H9 (cell line): ENCODE measurements at regions not wholly inside any gene's neighbourhood (a gene's known extent, or its start where the extent isn't known, plus 50 kb on each side); places are given as distances from the start of the nearest gene placed in this dataset.

Experiments
- DNase-seq: peaks from one replicate; pipeline ENCODE4 v3.0.0-alpha.2; 2017
- H2AFZ ChIP-seq: one replicate; pipeline ENCODE4 v1.6.1; 2013; ENCODE audit warnings: mild to moderate bottlenecking, low read length, control low read depth, moderate library complexity
- H2AK5ac ChIP-seq: 2 replicates; pipeline ENCODE4 v1.6.1; 2013; ENCODE audit warnings: low read length, control low read depth, mixed read lengths; ENCODE audit not compliant: insufficient read length
- H2BK120ac ChIP-seq: one replicate; pipeline ENCODE4 v1.6.1; 2013; ENCODE audit warnings: low read depth, mild to moderate bottlenecking, low read length, control low read depth, inconsistent platforms; ENCODE audit not compliant: poor library complexity, severe bottlenecking
- H2BK12ac ChIP-seq: 2 replicates; pipeline ENCODE4 v1.6.1; 2013; ENCODE audit warnings: low read length, control low read depth, mixed read lengths, low read depth; ENCODE audit not compliant: insufficient read length
- H2BK15ac ChIP-seq: 2 replicates; pipeline ENCODE4 v1.6.1; 2013; ENCODE audit warnings: low read depth, low read length, control low read depth
- H2BK20ac ChIP-seq: one replicate; pipeline ENCODE4 v1.6.1; 2013; ENCODE audit warnings: low read depth, mild to moderate bottlenecking, low read length, control low read depth, inconsistent platforms; ENCODE audit not compliant: poor library complexity, severe bottlenecking
- H2BK5ac ChIP-seq: 2 replicates; pipeline ENCODE4 v1.6.1; 2013; ENCODE audit warnings: low read length, control low read depth, mixed read lengths; ENCODE audit not compliant: insufficient read length
- H3K14ac ChIP-seq: 2 replicates; pipeline ENCODE4 v1.6.1; 2013; ENCODE audit warnings: low read length, control low read depth; ENCODE audit not compliant: insufficient read depth
- H3K18ac ChIP-seq: 2 replicates; pipeline ENCODE4 v1.6.1; 2013; ENCODE audit warnings: low read depth, mild to moderate bottlenecking, mixed read lengths, low read length, control low read depth; ENCODE audit not compliant: insufficient read length
- H3K23ac ChIP-seq: 2 replicates; pipeline ENCODE4 v1.6.1; 2013; ENCODE audit warnings: low read length, control low read depth, mixed read lengths, low read depth; ENCODE audit not compliant: insufficient read length
- H3K23me2 ChIP-seq: 2 replicates; pipeline ENCODE4 v1.6.1; 2013; ENCODE audit warnings: low read depth, mild to moderate bottlenecking, mixed read lengths, low read length, control low read depth; ENCODE audit not compliant: insufficient read length, poor library complexity, severe bottlenecking
- H3K27ac ChIP-seq: 2 replicates; pipeline ENCODE4 v1.5.1; 2013; ENCODE audit warnings: low read length, control low read depth, mixed read lengths, low read depth; ENCODE audit not compliant: insufficient read length
- H3K27me3 ChIP-seq: 2 replicates; pipeline ENCODE4 v1.6.1; 2013; ENCODE audit warnings: low read length, control low read depth, inconsistent platforms; ENCODE audit not compliant: insufficient read depth
- H3K4ac ChIP-seq: 2 replicates; pipeline ENCODE4 v1.6.1; 2013; ENCODE audit warnings: low read depth, mild to moderate bottlenecking, control low read depth, inconsistent platforms, low read length, moderate library complexity
- H3K4me1 ChIP-seq: 2 replicates; pipeline ENCODE4 v1.6.1; 2013; ENCODE audit warnings: low read length, control low read depth, inconsistent platforms; ENCODE audit not compliant: insufficient read depth
- H3K4me2 ChIP-seq: 2 replicates; pipeline ENCODE4 v1.6.1; 2013; ENCODE audit warnings: low read length, control low read depth, mixed read lengths; ENCODE audit not compliant: insufficient read length, insufficient read depth
- H3K56ac ChIP-seq: 2 replicates; pipeline ENCODE4 v1.6.1; 2013; ENCODE audit warnings: low read depth, mild to moderate bottlenecking, mixed read lengths, low read length, control low read depth; ENCODE audit not compliant: insufficient read length
- H3K79me1 ChIP-seq: 2 replicates; pipeline ENCODE4 v1.6.1; 2013; ENCODE audit warnings: low read depth, mild to moderate bottlenecking, moderate library complexity, low read length, control low read depth, inconsistent platforms; ENCODE audit not compliant: insufficient read depth, poor library complexity, severe bottlenecking
- H3K79me2 ChIP-seq: 2 replicates; pipeline ENCODE4 v1.6.1; 2013; ENCODE audit warnings: low read length, control low read depth, inconsistent platforms; ENCODE audit not compliant: insufficient read depth
- H3K9ac ChIP-seq: 2 replicates; pipeline ENCODE4 v1.6.1; 2013; ENCODE audit warnings: low read length, control low read depth, mixed read lengths; ENCODE audit not compliant: insufficient read length; ENCODE audit errors: extremely low read depth
- H3K9me3 ChIP-seq: one replicate; pipeline ENCODE4 v1.6.1; 2013; ENCODE audit warnings: low read depth, low read length, inconsistent platforms; ENCODE audit not compliant: control insufficient read depth
- H3T11ph ChIP-seq: one replicate; pipeline ENCODE4 v1.6.1; 2013; ENCODE audit warnings: mild to moderate bottlenecking, low read length, control low read depth, inconsistent platforms
- H4K20me1 ChIP-seq: one replicate; pipeline ENCODE4 v1.6.1; 2013; ENCODE audit not compliant: control insufficient read depth, insufficient read length, insufficient read depth
- H4K5ac ChIP-seq: 2 replicates; pipeline ENCODE4 v1.6.1; 2013; ENCODE audit warnings: low read depth, mild to moderate bottlenecking, mixed read lengths, low read length, control low read depth; ENCODE audit not compliant: insufficient read length
- H4K8ac ChIP-seq: replicated peaks from 2 replicates; pipeline ENCODE4 v1.6.1; 2013; ENCODE audit warnings: low read length, control low read depth, mixed read lengths, low read depth; ENCODE audit not compliant: insufficient read length
- H4K91ac ChIP-seq: 2 replicates; pipeline ENCODE4 v1.6.1; 2013; ENCODE audit warnings: low read depth, mild to moderate bottlenecking, moderate library complexity, mixed read lengths, low read length, control low read depth; ENCODE audit not compliant: insufficient read length
- H3K27ac Mint-ChIP-seq, 3 experiments: 2 replicates in 2 of 3; 3 replicates in 1 of 3; pipeline ENCODE4 v1.8.0; 2020 to 2021; ENCODE audit warnings: mixed read lengths in 3 of 3, mild to moderate bottlenecking in 1 of 3, moderate library complexity in 1 of 3
- H3K27me3 Mint-ChIP-seq: 2 replicates; pipeline ENCODE4 v1.8.0; 2021; ENCODE audit warnings: low read depth, mild to moderate bottlenecking, moderate library complexity, mixed read lengths
- H3K36me3 Mint-ChIP-seq, 3 experiments: 2 replicates in 2 of 3; 3 replicates in 1 of 3; pipeline ENCODE4 v1.8.0; 2020 to 2021; ENCODE audit warnings: low read depth in 3 of 3, mixed read lengths in 3 of 3; ENCODE audit not compliant: insufficient read depth in 1 of 3
- H3K4me1 Mint-ChIP-seq, 2 experiments: 2 replicates each; pipeline ENCODE4 v1.8.0; 2020; ENCODE audit warnings: mixed read lengths in 2 of 2
- H3K4me3 Mint-ChIP-seq, 2 experiments: 2 replicates in 1 of 2; 3 replicates in 1 of 2; pipeline ENCODE4 v1.8.0; 2020 to 2021; ENCODE audit warnings: mild to moderate bottlenecking in 2 of 2, mixed read lengths in 2 of 2, moderate library complexity in 1 of 2
- H3K9me3 Mint-ChIP-seq, 2 experiments: 2 replicates in 1 of 2; 3 replicates in 1 of 2; pipeline ENCODE4 v1.8.0; 2020; ENCODE audit warnings: mild to moderate bottlenecking in 2 of 2, mixed read lengths in 2 of 2, moderate library complexity in 1 of 2
- WGBS: extraction: QIAGEN DNeasy Blood & Tissue Kit; methylation state at CpG from one replicate; pipeline ENCODE4 v1.1.7; 2013; ENCODE audit warnings: missing lambda C conversion rate, low lambda C conversion rate, mixed read lengths; ENCODE audit not compliant: insufficient read length; ENCODE audit errors: extremely low coverage; 5-methylcytosine and 5-hydroxymethylcytosine counted together
- TF ChIP-seq, protein P1 (sequence below): fragments of 200-600 bp; sonication (generic); conservative IDR thresholded peaks from 3 replicates; pipeline ENCODE4 v1.8.0; 2021; ENCODE audit warnings: antibody characterized with exemption, mild to moderate bottlenecking

DNA sequence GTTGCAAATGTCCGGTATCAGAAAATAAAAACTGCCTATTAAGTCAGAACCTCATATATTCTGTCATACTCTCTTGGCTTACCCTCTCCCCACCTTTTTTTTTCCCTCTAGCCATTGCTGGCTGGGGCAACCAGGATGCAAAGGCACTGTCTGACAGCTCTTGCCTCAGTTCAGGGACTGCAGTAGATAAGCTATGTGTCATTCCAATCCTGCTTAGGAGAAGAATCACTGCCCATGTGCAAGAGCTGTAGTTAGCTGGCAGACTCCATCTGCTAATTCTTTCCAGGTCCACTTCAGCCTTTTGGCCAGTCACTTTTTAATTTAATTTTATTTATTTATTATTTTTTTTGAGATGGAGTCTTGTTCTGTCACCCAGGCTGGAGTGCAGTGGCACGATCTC lies 895.6 kb upstream of the SLC10A2 start:
- peaks cover 0 to 3% of the 10 kb centered on the region in 2 experiments; a peak in 1 of 4 replicates for H3K4me1 Mint-ChIP-seq
- Histone ChIP-seq H3K79me1 (no peaks in the 10 kb centered on the region), H4K91ac (no peak overlapping the region), H2AK5ac (no peak overlapping the region), H3K4ac (no peak overlapping the region), H3K9me3 (no peaks in the 10 kb centered on the region), H4K8ac (no peak overlapping the region), H3K79me2 (no peaks in the 10 kb centered on the region), H3K14ac (no peak overlapping the region), H2BK20ac (no peak overlapping the region), H4K5ac (no peak overlapping the region), H3K56ac (no peak overlapping the region), H3K27ac (no peak overlapping the region), H3T11ph (no peak overlapping the region), H2BK15ac (no peak overlapping the region), H3K27me3 (no peaks in the 10 kb centered on the region), H3K23ac (no peak overlapping the region), H3K23me2 (no peaks in the 10 kb centered on the region), H3K18ac (no peak overlapping the region), H2BK5ac (no peak overlapping the region), H4K20me1 (no peaks in the 10 kb centered on the region), H3K4me1 (no peaks in the 10 kb centered on the region), H2BK120ac (no peak overlapping the region), H3K9ac (no peak overlapping the region), H2BK12ac (no peak overlapping the region), H3K4me2 (no peak overlapping the region), H2AFZ (no peak overlapping the region)
- H3K27me3 Mint-ChIP-seq, result no peaks in the 10 kb centered on the region
- WGBS, result no CpG with 5 or more reads among the region's 2 CpGs
- 0 out of 7 replicates have a peak overlapping the region, but pooled peaks of 1 of the 3 experiments have one; percentile 32 for H3K27ac Mint-ChIP-seq
- DNase-seq, result no peak
- H3K36me3 Mint-ChIP-seq, result no peaks in the 10 kb centered on the region
- H3K9me3 Mint-ChIP-seq, result no peaks in the 10 kb centered on the region
- TF ChIP-seq, protein P1, sequence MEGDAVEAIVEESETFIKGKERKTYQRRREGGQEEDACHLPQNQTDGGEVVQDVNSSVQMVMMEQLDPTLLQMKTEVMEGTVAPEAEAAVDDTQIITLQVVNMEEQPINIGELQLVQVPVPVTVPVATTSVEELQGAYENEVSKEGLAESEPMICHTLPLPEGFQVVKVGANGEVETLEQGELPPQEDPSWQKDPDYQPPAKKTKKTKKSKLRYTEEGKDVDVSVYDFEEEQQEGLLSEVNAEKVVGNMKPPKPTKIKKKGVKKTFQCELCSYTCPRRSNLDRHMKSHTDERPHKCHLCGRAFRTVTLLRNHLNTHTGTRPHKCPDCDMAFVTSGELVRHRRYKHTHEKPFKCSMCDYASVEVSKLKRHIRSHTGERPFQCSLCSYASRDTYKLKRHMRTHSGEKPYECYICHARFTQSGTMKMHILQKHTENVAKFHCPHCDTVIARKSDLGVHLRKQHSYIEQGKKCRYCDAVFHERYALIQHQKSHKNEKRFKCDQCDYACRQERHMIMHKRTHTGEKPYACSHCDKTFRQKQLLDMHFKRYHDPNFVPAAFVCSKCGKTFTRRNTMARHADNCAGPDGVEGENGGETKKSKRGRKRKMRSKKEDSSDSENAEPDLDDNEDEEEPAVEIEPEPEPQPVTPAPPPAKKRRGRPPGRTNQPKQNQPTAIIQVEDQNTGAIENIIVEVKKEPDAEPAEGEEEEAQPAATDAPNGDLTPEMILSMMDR, result no peak
- H3K4me3 Mint-ChIP-seq, result no peak overlapping the region
